ENCODE measurements at regions not wholly inside any gene's neighbourhood (a gene's known extent, or its start where the extent isn't known, plus 50 kb on each side); places are given as distances from the start of the nearest gene placed in this dataset.

- no peak for TF ChIP-seq CTCF (IDR thresholded peaks at IDR 0.05)
- no peak for TF ChIP-seq POLR2A (IDR thresholded peaks at IDR 0.05)
These were observed 388.4 kb upstream of the PTGER4 start for GRCh38 chr5:40291338-40291737.

Measured in heart left ventricle (tissue), 13 donors.